Prostate gland (tissue), 2 donors: ENCODE measurements at regions not wholly inside any gene's neighbourhood (a gene's known extent, or its start where the extent isn't known, plus 50 kb on each side); places are given as distances from the start of the nearest gene placed in this dataset.

ENCODE experiments used
- DNase-seq: peaks from one replicate; pipeline ENCODE4 v3.0.0-alpha.2; 2019; ENCODE audit warnings: low spot score
- H3K27ac ChIP-seq, 2 donors: fragments of 200-600 bp; sonication (generic); 2 replicates each; pipeline ENCODE4 v1.5.1; 2017 to 2019
- H3K27me3 ChIP-seq: fragments of 200-600 bp; sonication (generic); replicated peaks from 2 replicates; pipeline ENCODE4 v1.5.1; 2019; ENCODE audit not compliant: insufficient read depth
- H3K36me3 ChIP-seq, 2 donors: fragments of 200-600 bp; sonication (generic); 1 replicate in 1 of 2; 2 replicates in 1 of 2; pipeline versions ENCODE4 v1.5.1 to v1.8.1; 2017 to 2019
- H3K4me1 ChIP-seq: fragments of 200-600 bp; sonication (generic); replicated peaks from 2 replicates; pipeline ENCODE4 v1.5.1; 2019
- H3K4me3 ChIP-seq, 2 donors: fragments of 200-600 bp; sonication (generic); 2 replicates each; pipeline ENCODE4 v1.5.1; 2017 to 2019
- H3K9me3 ChIP-seq: fragments of 200-600 bp; sonication (generic); 2 replicates; pipeline ENCODE4 v1.5.1; 2017
- POLR2A ChIP-seq: fragments of 450-650 bp; IDR thresholded peaks from one replicate; pipeline ENCODE4 v1.6.1; 2016; ENCODE audit warnings: antibody characterized with exemption, mild to moderate bottlenecking
- POLR2AphosphoS5 ChIP-seq: sonication (generic); formaldehyde crosslinking; IDR thresholded peaks from one replicate; pipeline ENCODE4 v1.6.1; 2017; ENCODE audit warnings: antibody characterized with exemption
- WGBS: methylation state at CpG from one replicate; pipeline ENCODE4 v1.1.5; 2018; 5-methylcytosine and 5-hydroxymethylcytosine counted together
- intact Hi-C: fragments of 100-400 bp; cut with DNase I; formaldehyde crosslinking; loops from one replicate; pipeline ENCODE4 v1.14.2; 2022
- TF ChIP-seq, protein P1 (sequence below), 4 experiments: fragments of 200-600 bp in 2 of 4; fragments of 450-650 bp in 2 of 4; sonication (generic) in 2 of 4; IDR thresholded peaks; 1 replicate in 3 of 4; 2 replicates in 1 of 4; pipeline ENCODE4 v1.5.1; 2016 to 2019; ENCODE audit warnings: antibody characterized with exemption in 4 of 4, mild to moderate bottlenecking in 2 of 4, moderate library complexity in 2 of 4

DNA sequence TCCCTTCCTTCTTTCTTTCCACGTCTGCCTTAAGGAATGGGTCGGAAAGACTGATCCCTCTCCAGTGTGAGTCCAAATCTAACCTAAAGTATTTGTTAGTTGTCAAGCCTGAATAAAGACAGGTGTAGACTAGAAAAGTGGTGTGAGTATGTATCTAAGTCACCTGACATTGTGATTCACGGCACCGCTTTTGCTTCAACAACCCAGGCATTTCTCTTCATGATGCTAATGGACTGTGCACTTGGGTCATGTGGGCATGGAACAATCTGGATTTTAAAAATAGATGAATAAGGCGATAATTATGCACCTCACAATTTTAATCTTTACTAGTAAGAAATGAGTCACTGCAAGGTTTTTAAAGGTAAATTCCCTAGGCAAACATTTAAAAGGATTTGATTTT lies 107.5 kb downstream of the LIPG start:
- Histone ChIP-seq H3K36me3 (no peaks in the 10 kb centered on the region), H3K27ac (no peak overlapping the region), H3K4me3 (no peak overlapping the region), H3K9me3 (no peaks in the 10 kb centered on the region), H3K27me3 (no peaks in the 10 kb centered on the region), H3K4me1 (no peaks in the 10 kb centered on the region)
- no peak for TF ChIP-seq POLR2AphosphoS5
- no peak for TF ChIP-seq POLR2A
- TF ChIP-seq, protein P1, sequence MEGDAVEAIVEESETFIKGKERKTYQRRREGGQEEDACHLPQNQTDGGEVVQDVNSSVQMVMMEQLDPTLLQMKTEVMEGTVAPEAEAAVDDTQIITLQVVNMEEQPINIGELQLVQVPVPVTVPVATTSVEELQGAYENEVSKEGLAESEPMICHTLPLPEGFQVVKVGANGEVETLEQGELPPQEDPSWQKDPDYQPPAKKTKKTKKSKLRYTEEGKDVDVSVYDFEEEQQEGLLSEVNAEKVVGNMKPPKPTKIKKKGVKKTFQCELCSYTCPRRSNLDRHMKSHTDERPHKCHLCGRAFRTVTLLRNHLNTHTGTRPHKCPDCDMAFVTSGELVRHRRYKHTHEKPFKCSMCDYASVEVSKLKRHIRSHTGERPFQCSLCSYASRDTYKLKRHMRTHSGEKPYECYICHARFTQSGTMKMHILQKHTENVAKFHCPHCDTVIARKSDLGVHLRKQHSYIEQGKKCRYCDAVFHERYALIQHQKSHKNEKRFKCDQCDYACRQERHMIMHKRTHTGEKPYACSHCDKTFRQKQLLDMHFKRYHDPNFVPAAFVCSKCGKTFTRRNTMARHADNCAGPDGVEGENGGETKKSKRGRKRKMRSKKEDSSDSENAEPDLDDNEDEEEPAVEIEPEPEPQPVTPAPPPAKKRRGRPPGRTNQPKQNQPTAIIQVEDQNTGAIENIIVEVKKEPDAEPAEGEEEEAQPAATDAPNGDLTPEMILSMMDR (IDR thresholded peaks at IDR 0.05), result no peak
- no peak for DNase-seq
- intact Hi-C loops, result no loop called here
- 83% methylated on average over 5 of the region's 5 CpGs for WGBS

DNA sequence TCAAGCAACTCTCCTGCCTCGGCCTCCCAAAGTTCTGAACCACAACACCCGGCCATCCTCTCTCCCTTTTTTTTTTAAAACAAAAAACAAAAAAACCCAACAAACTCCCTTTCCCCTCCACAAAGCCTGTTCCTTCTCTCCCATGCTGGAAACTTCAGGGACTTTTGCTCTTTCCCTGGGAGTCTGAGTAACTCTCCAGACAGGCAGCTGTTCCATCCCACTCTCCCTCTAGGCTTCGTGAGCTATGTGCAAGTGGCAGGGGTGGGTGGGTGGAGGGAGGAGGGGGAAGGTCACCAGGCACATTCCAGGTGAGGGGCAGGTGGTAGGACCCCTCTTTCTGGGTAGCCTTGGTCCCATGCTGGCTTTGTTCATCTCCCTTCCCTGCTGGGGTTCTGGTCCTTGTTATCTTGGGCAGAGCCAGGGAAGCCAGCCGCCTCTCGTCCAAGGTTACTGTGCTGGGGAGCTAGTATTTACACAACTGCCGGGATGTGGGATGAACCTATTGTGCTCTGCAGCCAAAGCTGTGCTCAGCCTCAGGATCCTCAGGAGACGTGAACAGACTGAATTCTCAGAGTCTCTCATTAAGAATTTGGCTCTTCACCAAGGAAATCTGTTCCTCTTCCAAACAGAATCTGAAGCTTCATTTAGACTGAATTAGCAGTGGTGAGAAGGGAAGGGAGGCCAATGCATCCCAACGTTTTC lies 106.9 kb downstream of the LIPG start:
- no peaks in the 10 kb centered on the region for H3K9me3 ChIP-seq
- intact Hi-C loops, result no loop called here
- H3K36me3 ChIP-seq, result no peaks in the 10 kb centered on the region
- no peaks in the 10 kb centered on the region for H3K27me3 ChIP-seq
- H3K4me3 ChIP-seq, result no peak overlapping the region
- TF ChIP-seq POLR2AphosphoS5 (no peak), POLR2A (no peak)
- TF ChIP-seq, protein P1 (IDR thresholded peaks at IDR 0.05), result no peak
- 27% methylated on average over 8 of the region's 8 CpGs for WGBS
- no peak overlapping the region for H3K27ac ChIP-seq
- H3K4me1 ChIP-seq, result no peaks in the 10 kb centered on the region
- no peak for DNase-seq

DNA sequence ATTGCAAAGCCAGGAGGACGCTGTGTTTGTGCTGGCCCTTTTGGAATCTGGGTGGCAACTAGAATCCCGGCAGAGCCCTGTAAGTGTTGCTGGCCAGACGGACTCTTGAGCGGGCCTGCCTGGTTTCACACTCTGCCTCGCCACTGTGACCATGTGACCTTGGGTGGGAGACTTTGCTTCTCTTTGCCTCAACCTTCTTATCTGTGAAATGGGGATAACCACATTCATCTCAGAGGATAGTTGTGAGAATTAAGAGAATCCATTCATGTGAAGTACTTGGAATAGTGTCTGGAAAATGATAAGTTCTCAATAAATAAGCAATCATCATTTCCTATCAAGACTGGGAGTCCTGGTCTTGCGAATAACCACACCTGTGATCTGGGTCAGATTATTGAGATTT lies 105.6 kb downstream of the LIPG start:
- DNase-seq, result no peak
- no peaks in the 10 kb centered on the region for H3K9me3 ChIP-seq
- WGBS, result 76% methylated on average over 6 of the region's 6 CpGs
- H3K27me3 ChIP-seq, result no peaks in the 10 kb centered on the region
- H3K36me3 ChIP-seq, result no peaks in the 10 kb centered on the region
- no peak overlapping the region for H3K4me3 ChIP-seq
- TF ChIP-seq, protein P1 (IDR thresholded peaks at IDR 0.05), result no peak
- TF ChIP-seq POLR2AphosphoS5, result no peak
- no peak for TF ChIP-seq POLR2A
- no peak overlapping the region for H3K27ac ChIP-seq
- H3K4me1 ChIP-seq, result no peaks in the 10 kb centered on the region
- intact Hi-C loops, result no loop called here

DNA sequence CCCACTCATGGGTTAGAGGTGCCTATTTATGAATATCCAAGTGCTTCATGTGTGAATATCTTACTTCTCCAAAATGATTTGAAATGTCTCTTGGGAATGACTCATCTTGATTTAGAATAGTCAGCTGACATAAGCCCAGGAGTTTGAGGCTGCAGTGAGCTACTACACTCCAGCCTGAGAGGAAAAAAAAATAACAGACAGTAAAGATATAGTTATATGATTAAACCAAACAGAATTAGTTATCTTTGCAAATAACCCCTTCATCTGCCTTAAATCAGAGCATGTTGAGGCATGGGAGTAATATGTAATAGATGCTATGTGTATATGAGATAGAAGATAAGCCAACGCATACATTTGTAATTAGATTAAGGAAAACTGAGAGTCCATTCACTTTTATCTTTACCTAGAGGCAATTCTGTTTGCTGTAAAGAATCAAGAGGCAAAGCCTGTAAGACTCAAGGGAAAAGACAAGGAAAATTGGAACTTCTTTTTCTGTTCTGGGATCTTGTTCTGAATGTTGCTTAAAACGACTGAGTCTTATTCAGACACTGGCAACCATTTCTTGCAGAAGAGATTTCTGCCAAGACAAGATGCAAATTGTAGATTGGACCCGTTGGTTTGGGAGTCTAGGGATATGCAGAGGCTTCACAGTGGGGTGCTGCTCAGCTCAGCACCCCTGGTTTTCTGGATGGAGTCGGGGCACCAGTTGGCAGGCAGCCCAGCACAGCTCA lies 104.4 kb downstream of the LIPG start:
- Histone ChIP-seq H3K9me3 (no peaks in the 10 kb centered on the region), H3K27ac (no peak overlapping the region), H3K4me3 (no peak overlapping the region), H3K4me1 (no peaks in the 10 kb centered on the region), H3K27me3 (no peaks in the 10 kb centered on the region), H3K36me3 (no peaks in the 10 kb centered on the region)
- WGBS, result 35% methylated on average over 4 of the region's 4 CpGs
- intact Hi-C loops, result no loop called here
- TF ChIP-seq, protein P1 (IDR thresholded peaks at IDR 0.05), result no peak
- TF ChIP-seq POLR2AphosphoS5 (no peak), POLR2A (no peak)
- DNase-seq, result no peak
